Right lobe of liver (tissue), 4 donors: ENCODE measurements at regions not wholly inside any gene's neighbourhood (a gene's known extent, or its start where the extent isn't known, plus 50 kb on each side); places are given as distances from the start of the nearest gene placed in this dataset.

Source experiments
- POLR2A ChIP-seq: fragments of 450-650 bp; IDR thresholded peaks from one replicate; pipeline ENCODE4 v1.6.1; 2017; ENCODE audit warnings: antibody characterized with exemption, mild to moderate bottlenecking
- TF ChIP-seq, protein P1 (sequence below), 4 donors: fragments of 200-600 bp in 3 of 4; fragments of 450-650 bp in 1 of 4; IDR thresholded peaks; one replicate each; pipeline versions ENCODE4 v1.5.1 to v1.8.0; 2016 to 2022; ENCODE audit warnings: antibody characterized with exemption in 4 of 4, mild to moderate bottlenecking in 2 of 4
- donor health status: DM: no; HTN: no; CAD: no.
- donor health status: DM: no; HTN: no; CAD: no.
- donor health status: DM: no; HTN: yes; CAD: no.

DNA sequence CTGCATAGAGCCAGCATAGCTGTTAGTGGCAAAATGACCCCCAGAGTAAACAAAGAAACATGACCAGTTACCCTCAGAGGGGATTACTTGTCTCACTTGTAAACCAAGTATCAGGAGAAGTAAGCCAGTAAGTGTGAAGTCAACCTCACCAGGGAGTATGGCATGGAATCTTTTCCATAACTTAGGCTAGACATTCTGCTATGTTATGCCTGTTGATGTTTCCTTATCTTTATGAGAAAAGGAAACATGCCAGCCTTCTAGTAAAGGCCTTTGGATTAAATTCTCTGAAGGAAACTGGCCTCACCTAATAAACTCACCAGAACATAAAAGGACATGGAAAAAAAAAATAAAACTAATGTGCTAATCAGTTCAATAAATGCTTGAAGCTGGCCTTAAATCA, 87.7 kb downstream of the SEM1 start:
- TF ChIP-seq, protein P1, sequence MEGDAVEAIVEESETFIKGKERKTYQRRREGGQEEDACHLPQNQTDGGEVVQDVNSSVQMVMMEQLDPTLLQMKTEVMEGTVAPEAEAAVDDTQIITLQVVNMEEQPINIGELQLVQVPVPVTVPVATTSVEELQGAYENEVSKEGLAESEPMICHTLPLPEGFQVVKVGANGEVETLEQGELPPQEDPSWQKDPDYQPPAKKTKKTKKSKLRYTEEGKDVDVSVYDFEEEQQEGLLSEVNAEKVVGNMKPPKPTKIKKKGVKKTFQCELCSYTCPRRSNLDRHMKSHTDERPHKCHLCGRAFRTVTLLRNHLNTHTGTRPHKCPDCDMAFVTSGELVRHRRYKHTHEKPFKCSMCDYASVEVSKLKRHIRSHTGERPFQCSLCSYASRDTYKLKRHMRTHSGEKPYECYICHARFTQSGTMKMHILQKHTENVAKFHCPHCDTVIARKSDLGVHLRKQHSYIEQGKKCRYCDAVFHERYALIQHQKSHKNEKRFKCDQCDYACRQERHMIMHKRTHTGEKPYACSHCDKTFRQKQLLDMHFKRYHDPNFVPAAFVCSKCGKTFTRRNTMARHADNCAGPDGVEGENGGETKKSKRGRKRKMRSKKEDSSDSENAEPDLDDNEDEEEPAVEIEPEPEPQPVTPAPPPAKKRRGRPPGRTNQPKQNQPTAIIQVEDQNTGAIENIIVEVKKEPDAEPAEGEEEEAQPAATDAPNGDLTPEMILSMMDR (IDR thresholded peaks at IDR 0.05) = no peak
- no peak for TF ChIP-seq POLR2A
